ENCODE measurements at regions not wholly inside any gene's neighbourhood (a gene's known extent, or its start where the extent isn't known, plus 50 kb on each side); places are given as distances from the start of the nearest gene placed in this dataset.
"Not testable (repeated sequence)": the region's sequence is repeated elsewhere in the genome, so short reads cannot be mapped to it uniquely, and the experiment has no call there.

DNA sequence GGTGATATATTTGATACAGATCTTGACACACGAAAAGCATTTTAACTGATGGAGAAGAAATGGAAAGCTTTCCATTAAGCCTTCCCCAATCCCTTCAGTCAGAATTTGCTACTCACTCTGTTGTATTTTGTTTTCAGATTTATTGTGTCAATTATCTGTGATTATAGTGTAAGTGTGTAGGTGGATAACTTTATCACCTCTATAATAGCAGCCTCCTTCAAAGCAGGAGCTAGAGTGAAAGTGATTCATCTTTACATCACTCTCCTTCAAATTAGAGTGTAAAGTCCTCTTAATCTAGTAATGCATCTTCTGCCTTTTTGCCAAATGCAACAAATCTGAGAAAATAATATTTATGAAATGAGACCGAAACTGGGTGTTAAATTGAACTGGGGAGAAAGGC is 459.7 kb upstream of the ZP4 start:
- no peaks in the 10 kb centered on the region for H3K36me3 ChIP-seq (ENCODE audit: control insufficient read depth, insufficient read depth, low read length, severe bottlenecking)
- peaks cover 7% of the 10 kb centered on the region for H3K9me3 ChIP-seq (ENCODE audit: control insufficient read depth, low read length)
- no peak for DNase-seq (ENCODE audit: low read depth)
- no peaks in the 10 kb centered on the region for H3K4me1 ChIP-seq (ENCODE audit: control insufficient read depth, insufficient read depth, low read length)
- H3K4me3 ChIP-seq (ENCODE audit: low read length) = no peak overlapping the region
- H3K9ac ChIP-seq (ENCODE audit: low read length) = no peak overlapping the region
- H3K27me3 ChIP-seq (replicated peaks; ENCODE audit: control insufficient read depth, insufficient read depth, low read length) = no peaks in the 10 kb centered on the region

DNA sequence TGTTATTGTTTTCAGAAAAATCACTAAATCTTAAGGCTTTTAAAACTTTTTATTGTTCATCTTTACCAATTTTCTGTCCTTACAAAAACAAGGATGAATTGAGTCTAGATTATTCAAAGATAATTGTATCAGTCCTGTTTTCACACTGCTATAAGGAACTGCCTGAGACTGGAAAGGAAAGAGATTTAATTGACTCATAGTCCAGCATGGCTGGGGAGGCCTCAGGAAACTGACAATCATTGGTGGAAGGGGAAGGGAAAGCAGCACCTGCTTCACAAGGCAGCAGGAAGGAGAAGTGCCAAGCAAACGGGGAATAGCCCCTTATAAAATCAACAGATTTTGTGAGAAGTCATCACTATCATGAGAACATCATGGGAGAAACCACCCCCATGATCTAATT is 455.6 kb upstream of the ZP4 start:
- H3K27me3 ChIP-seq (replicated peaks; ENCODE audit: control insufficient read depth, insufficient read depth, low read length) = no peaks in the 10 kb centered on the region
- no peak overlapping the region for H3K4me3 ChIP-seq (ENCODE audit: low read length)
- no peaks in the 10 kb centered on the region for H3K36me3 ChIP-seq (ENCODE audit: control insufficient read depth, insufficient read depth, low read length, severe bottlenecking)
- no peaks in the 10 kb centered on the region for H3K9me3 ChIP-seq (ENCODE audit: control insufficient read depth, low read length)
- DNase-seq (ENCODE audit: low read depth) = no peak
- no peak overlapping the region for H3K9ac ChIP-seq (ENCODE audit: low read length)
- H3K4me1 ChIP-seq (ENCODE audit: control insufficient read depth, insufficient read depth, low read length) = no peaks in the 10 kb centered on the region

DNA sequence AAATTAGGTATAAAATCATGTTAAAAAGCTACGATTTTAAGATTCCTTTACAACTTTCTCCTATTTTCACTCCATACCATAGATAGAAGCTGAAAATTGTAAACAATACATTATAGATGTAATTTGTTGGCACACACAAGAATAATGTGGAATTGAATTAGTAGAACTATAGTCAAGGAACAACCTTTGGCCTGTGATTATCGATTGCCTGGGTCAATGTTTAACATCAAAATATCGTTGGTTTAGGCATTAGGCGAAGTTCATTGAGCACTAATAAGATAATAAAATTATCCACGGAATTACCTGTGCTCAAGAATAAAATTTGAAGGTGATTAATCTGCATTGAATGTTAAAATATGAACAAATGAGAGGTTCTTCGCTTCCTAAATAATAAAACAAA is 455.1 kb upstream of the ZP4 start:
- H3K9ac ChIP-seq (ENCODE audit: low read length) = no peak overlapping the region

DNA sequence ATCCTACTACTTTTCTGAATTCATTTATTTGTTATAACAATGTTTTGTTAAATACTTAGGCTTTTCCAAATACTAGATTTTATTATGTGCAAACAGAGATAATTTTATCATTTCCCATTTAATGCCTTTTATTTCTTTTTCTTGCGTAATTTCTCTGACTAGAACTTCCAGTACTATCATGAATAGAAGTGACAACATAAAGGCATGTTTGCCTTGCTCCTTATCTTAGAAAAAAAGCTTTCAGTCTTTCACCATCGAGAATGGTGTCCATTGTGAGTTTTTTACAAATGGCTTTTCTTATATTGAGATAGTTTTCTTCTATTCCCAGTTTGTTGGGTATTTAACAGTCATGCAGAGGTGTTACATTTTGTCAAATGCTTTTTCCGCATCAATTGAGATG is 453.1 kb upstream of the ZP4 start:
- DNase-seq (ENCODE audit: low read depth) = no peak
- Histone ChIP-seq H3K27me3 (replicated peaks; ENCODE audit: control insufficient read depth, insufficient read depth, low read length) (no peaks in the 10 kb centered on the region), H3K4me1 (ENCODE audit: control insufficient read depth, insufficient read depth, low read length) (no peaks in the 10 kb centered on the region), H3K4me3 (ENCODE audit: low read length) (no peak overlapping the region), H3K36me3 (ENCODE audit: control insufficient read depth, insufficient read depth, low read length, severe bottlenecking) (no peaks in the 10 kb centered on the region), H3K9ac (ENCODE audit: low read length) (no peak overlapping the region), H3K9me3 (ENCODE audit: control insufficient read depth, low read length) (no peaks in the 10 kb centered on the region)

More for the DNA sequence above, 455.1 kb upstream of the ZP4 start:
- Histone ChIP-seq H3K4me1 (ENCODE audit: control insufficient read depth, insufficient read depth, low read length) (no peaks in the 10 kb centered on the region), H3K4me3 (ENCODE audit: low read length) (no peak overlapping the region), H3K9me3 (ENCODE audit: control insufficient read depth, low read length) (no peaks in the 10 kb centered on the region), H3K27me3 (replicated peaks; ENCODE audit: control insufficient read depth, insufficient read depth, low read length) (no peaks in the 10 kb centered on the region), H3K36me3 (ENCODE audit: control insufficient read depth, insufficient read depth, low read length, severe bottlenecking) (no peaks in the 10 kb centered on the region)
- no peak for DNase-seq (ENCODE audit: low read depth)

DNA sequence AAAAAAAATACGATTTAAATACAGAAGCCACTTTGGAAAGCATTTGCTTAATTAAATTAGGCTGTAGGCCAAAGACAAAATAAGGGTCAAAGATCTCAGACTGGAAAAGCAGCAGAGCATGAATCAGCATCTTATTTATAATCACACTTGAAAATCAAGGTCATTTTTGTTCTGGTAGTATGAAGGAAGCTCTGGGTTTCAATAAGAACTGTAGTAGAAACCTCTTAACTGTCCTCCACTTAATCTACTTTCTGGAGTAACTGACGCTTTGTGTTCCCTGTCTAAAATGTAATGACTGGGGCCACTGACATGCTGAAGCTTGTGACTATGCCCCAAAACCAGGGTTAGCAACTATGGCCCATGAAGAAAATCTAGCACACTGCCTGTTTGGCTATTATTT is 450.7 kb upstream of the ZP4 start:
- DNase-seq (ENCODE audit: low read depth) = no peak
- Histone ChIP-seq H3K9ac (ENCODE audit: low read length) (no peak overlapping the region), H3K36me3 (ENCODE audit: control insufficient read depth, insufficient read depth, low read length, severe bottlenecking) (no peaks in the 10 kb centered on the region)

DNA sequence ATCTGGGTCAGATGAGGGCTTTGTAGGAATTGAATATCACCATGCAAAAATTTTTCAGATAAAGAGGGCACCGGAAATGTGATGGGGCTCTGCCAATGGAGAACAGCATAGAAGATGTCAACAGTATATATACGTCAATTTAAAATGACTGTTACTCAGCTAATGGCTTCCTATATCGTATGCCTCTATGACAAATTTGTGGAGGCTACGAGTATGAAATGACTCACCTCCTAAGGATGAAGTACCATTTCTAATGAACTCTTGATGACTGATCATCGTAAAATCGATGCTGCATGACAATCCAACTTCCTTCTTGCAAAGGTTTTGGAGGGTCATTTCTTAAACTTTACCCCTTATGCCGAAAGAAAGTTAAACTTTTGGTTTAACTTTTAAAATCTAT is 450.3 kb upstream of the ZP4 start:
- H3K4me3 ChIP-seq (ENCODE audit: low read length) = no peak overlapping the region
- no peaks in the 10 kb centered on the region for H3K9me3 ChIP-seq (ENCODE audit: control insufficient read depth, low read length)
- no peaks in the 10 kb centered on the region for H3K4me1 ChIP-seq (ENCODE audit: control insufficient read depth, insufficient read depth, low read length)
- no peaks in the 10 kb centered on the region for H3K36me3 ChIP-seq (ENCODE audit: control insufficient read depth, insufficient read depth, low read length, severe bottlenecking)
- H3K9ac ChIP-seq (ENCODE audit: low read length) = no peak overlapping the region
- DNase-seq (ENCODE audit: low read depth) = no peak
- no peaks in the 10 kb centered on the region for H3K27me3 ChIP-seq (replicated peaks; ENCODE audit: control insufficient read depth, insufficient read depth, low read length)

More for the DNA sequence above, 450.7 kb upstream of the ZP4 start:
- Histone ChIP-seq H3K4me3 (ENCODE audit: low read length) (no peak overlapping the region), H3K27me3 (replicated peaks; ENCODE audit: control insufficient read depth, insufficient read depth, low read length) (no peaks in the 10 kb centered on the region), H3K4me1 (ENCODE audit: control insufficient read depth, insufficient read depth, low read length) (no peaks in the 10 kb centered on the region), H3K9me3 (ENCODE audit: control insufficient read depth, low read length) (no peaks in the 10 kb centered on the region)

DNA sequence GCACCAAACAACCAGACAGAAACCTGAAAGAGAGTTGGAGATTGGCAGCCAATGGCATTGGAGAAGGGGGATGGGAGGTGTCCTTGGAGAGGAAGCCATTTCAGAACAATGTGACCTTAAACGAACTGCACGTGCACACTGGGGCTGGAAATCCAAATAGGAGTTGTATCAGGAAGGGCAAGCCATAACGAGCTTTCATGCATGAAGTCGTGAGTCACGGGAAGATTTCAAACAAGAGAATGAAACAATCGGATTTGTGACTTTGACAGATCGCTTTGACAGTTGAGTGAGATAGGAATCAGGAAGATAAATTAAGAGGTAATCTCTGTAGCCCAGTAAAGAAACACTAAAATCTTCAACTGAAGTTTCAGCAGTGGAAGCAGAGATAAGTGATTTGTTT is 445.8 kb upstream of the ZP4 start:
- Histone ChIP-seq H3K36me3 (ENCODE audit: control insufficient read depth, insufficient read depth, low read length, severe bottlenecking) (no peaks in the 10 kb centered on the region), H3K27me3 (replicated peaks; ENCODE audit: control insufficient read depth, insufficient read depth, low read length) (no peaks in the 10 kb centered on the region), H3K4me3 (ENCODE audit: low read length) (no peak overlapping the region), H3K9me3 (ENCODE audit: control insufficient read depth, low read length) (no peaks in the 10 kb centered on the region), H3K9ac (ENCODE audit: low read length) (no peak overlapping the region), H3K4me1 (ENCODE audit: control insufficient read depth, insufficient read depth, low read length) (no peaks in the 10 kb centered on the region)
- no peak for DNase-seq (ENCODE audit: low read depth)

DNA sequence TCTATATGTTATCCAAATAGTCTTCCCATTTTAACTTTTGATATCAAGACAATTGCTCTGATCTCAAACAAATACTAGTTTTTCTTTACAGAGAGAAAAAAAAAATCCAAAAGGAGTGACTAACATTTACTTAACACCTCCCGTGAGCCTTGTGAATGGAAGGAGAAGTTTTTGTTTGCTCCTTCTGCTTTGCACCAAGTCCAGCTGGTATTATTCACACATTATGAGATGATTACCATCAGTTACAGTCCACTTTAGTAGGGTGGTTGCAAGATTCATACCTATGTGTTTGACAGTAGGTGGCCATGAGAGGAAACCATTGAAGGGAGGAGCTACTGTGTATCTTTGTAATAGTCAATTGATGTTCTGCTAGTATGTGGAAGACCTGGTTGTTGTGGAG is 443.4 kb upstream of the ZP4 start:
- Histone ChIP-seq H3K9ac (ENCODE audit: low read length) (no peak overlapping the region), H3K9me3 (ENCODE audit: control insufficient read depth, low read length) (no peaks in the 10 kb centered on the region), H3K4me1 (ENCODE audit: control insufficient read depth, insufficient read depth, low read length) (no peaks in the 10 kb centered on the region), H3K36me3 (ENCODE audit: control insufficient read depth, insufficient read depth, low read length, severe bottlenecking) (no peaks in the 10 kb centered on the region), H3K27me3 (replicated peaks; ENCODE audit: control insufficient read depth, insufficient read depth, low read length) (no peaks in the 10 kb centered on the region), H3K4me3 (ENCODE audit: low read length) (no peak overlapping the region)
- DNase-seq (ENCODE audit: low read depth) = no peak

DNA sequence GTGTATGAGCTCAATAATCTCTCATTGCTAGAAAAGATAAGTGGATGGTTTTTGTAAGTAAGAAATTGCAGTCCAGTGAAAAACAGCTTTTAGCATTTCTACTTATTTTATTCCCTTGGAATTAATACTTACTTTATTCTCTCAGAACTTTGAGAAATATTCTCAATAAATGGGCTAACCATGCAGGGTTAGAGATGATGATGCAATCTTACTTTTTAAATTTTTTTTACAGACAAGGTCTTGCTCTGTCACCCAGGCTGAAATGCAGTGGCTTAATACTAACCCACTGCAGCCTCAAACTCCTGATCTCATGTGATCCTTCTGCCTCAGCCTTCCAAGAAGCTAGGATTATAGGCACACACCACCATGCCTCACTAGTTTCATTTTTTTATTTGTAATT is 440.8 kb upstream of the ZP4 start:
- H3K27me3 ChIP-seq (replicated peaks; ENCODE audit: control insufficient read depth, insufficient read depth, low read length) = no peaks in the 10 kb centered on the region
- no peak overlapping the region for H3K4me3 ChIP-seq (ENCODE audit: low read length)
- no peaks in the 10 kb centered on the region for H3K4me1 ChIP-seq (ENCODE audit: control insufficient read depth, insufficient read depth, low read length)

DNA sequence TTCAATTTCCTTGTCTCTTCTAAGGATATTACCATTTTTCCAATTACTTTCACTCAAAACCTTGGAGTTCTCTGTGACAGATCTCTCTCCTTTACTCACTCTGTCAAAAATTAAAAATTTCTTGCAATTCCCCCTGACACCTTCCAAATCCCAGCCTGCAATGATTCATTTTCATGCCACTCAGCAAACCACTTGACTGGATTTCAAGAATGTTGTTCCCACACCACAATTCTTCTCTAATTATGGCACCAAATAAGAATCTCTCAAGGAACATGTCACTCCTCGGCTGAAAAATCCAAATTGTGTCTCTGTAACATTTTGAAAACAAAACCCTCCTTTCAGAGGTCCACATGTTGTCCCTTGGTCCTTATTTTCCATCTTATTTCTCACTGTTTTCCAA is 438.9 kb upstream of the ZP4 start:
- Histone ChIP-seq H3K9me3 (ENCODE audit: control insufficient read depth, low read length) (no peaks in the 10 kb centered on the region), H3K27me3 (replicated peaks; ENCODE audit: control insufficient read depth, insufficient read depth, low read length) (no peaks in the 10 kb centered on the region), H3K9ac (ENCODE audit: low read length) (no peak overlapping the region), H3K36me3 (ENCODE audit: control insufficient read depth, insufficient read depth, low read length, severe bottlenecking) (no peaks in the 10 kb centered on the region), H3K4me3 (ENCODE audit: low read length) (no peak overlapping the region), H3K4me1 (ENCODE audit: control insufficient read depth, insufficient read depth, low read length) (no peaks in the 10 kb centered on the region)
- DNase-seq (ENCODE audit: low read depth) = no peak

More for the DNA sequence above, 440.8 kb upstream of the ZP4 start:
- H3K9ac ChIP-seq (ENCODE audit: low read length) = no peak overlapping the region
- DNase-seq (ENCODE audit: low read depth) = no peak
- H3K9me3 ChIP-seq (ENCODE audit: control insufficient read depth, low read length) = no peaks in the 10 kb centered on the region
- H3K36me3 ChIP-seq (ENCODE audit: control insufficient read depth, insufficient read depth, low read length, severe bottlenecking) = no peaks in the 10 kb centered on the region

DNA sequence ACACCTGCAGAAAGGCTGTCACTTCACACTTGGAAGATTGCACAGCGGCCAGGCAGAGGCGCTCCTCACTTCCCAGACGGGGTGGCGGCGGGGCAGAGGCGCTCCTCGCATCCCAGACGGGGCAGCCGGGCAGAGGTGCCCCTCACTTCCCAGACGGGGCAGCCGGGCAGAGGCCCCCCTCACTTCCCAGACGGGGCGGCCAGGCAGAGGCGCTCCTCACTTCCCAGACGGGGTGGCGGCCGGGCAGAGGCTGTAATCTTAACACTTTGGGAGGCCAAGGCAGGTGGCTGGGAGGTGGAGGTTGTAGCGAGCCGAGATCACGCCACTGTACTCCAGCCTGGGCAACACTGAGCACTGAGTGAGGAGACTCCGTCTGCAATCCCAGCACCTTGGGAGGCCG is 436.3 kb upstream of the ZP4 start:
- H3K4me1 ChIP-seq (ENCODE audit: control insufficient read depth, insufficient read depth, low read length); H3K27me3 ChIP-seq (replicated peaks; ENCODE audit: control insufficient read depth, insufficient read depth, low read length); H3K4me3 ChIP-seq (ENCODE audit: low read length); DNase-seq (ENCODE audit: low read depth); H3K9me3 ChIP-seq (ENCODE audit: control insufficient read depth, low read length); H3K9ac ChIP-seq (ENCODE audit: low read length); H3K36me3 ChIP-seq (ENCODE audit: control insufficient read depth, insufficient read depth, low read length, severe bottlenecking): not testable (repeated sequence)

DNA sequence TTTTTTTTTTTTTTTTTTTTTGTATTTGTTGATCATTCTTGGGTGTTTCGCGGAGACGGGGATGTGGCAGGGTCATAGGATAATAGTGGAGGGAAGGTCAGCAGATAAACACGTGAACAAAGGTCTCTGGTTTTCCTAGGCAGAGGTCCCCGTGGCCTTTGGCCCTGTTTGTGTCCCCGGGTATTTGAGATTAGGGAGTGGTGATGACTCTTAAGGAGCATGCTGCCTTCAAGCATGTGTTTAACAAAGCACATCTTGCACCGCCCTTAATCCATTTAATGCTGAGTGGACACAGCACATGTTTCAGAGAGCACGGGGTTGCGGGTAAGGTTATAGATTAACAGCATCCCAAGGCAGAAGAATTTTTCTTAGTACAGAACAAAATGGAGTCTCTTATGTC is 435.8 kb upstream of the ZP4 start:
- not testable (repeated sequence) for H3K36me3 ChIP-seq (ENCODE audit: control insufficient read depth, insufficient read depth, low read length, severe bottlenecking); H3K4me3 ChIP-seq (ENCODE audit: low read length); H3K9ac ChIP-seq (ENCODE audit: low read length); H3K9me3 ChIP-seq (ENCODE audit: control insufficient read depth, low read length); H3K27me3 ChIP-seq (replicated peaks; ENCODE audit: control insufficient read depth, insufficient read depth, low read length); DNase-seq (ENCODE audit: low read depth); H3K4me1 ChIP-seq (ENCODE audit: control insufficient read depth, insufficient read depth, low read length)

Data from adipocyte (in vitro differentiated cells).